Esophagus squamous epithelium (tissue), 5 donors: ENCODE measurements at regions not wholly inside any gene's neighbourhood (a gene's known extent, or its start where the extent isn't known, plus 50 kb on each side); places are given as distances from the start of the nearest gene placed in this dataset.

ENCODE experiments used
- DNase-seq: peaks from one replicate; lab custom pipeline; 2025; lab: John Stamatoyannopoulos, UW
- H3K27ac ChIP-seq, 4 donors: fragments of 200-600 bp; sonication (generic); one replicate each; pipeline ENCODE4 v1.5.1; 2016 to 2019; ENCODE audit warnings: mild to moderate bottlenecking in 1 of 4
- H3K27me3 ChIP-seq, 4 donors: fragments of 200-600 bp; sonication (generic); 1 replicate in 3 of 4; 2 replicates in 1 of 4; pipeline versions ENCODE4 v1.5.1 to v1.6.0; 2017 to 2021; ENCODE audit warnings: antibody characterized with exemption in 1 of 4
- H3K36me3 ChIP-seq, 3 donors: fragments of 200-600 bp; sonication (generic); one replicate each; pipeline ENCODE4 v1.5.1; 2016 to 2019
- H3K4me1 ChIP-seq, 3 donors: fragments of 200-600 bp; sonication (generic); one replicate each; pipeline ENCODE4 v1.5.1; 2017 to 2019
- H3K4me3 ChIP-seq, 4 donors: fragments of 200-600 bp; sonication (generic); 1 replicate in 3 of 4; 2 replicates in 1 of 4; pipeline ENCODE4 v1.5.1; 2016 to 2019; ENCODE audit warnings: mild to moderate bottlenecking in 2 of 4, moderate library complexity in 1 of 4
- H3K9me3 ChIP-seq, 3 donors: fragments of 200-600 bp; sonication (generic); one replicate each; pipeline ENCODE4 v1.5.1; 2016 to 2019
- POLR2A ChIP-seq, 4 donors: fragments of 450-650 bp; IDR thresholded peaks; one replicate each; pipeline ENCODE4 v1.6.1; 2017; ENCODE audit warnings: antibody characterized with exemption in 4 of 4, mild to moderate bottlenecking in 4 of 4, moderate library complexity in 3 of 4
- WGBS, 2 donors: methylation state at CpG; one replicate each; pipeline ENCODE4 v1.1.5; 2018; 5-methylcytosine and 5-hydroxymethylcytosine counted together
- intact Hi-C: fragments of 100-400 bp; cut with DNase I; formaldehyde crosslinking; loops from one replicate; pipeline ENCODE4 v1.15.0; 2022
- TF ChIP-seq, protein P1 (sequence below), 6 experiments: fragments of 450-650 bp in 4 of 6; fragments of 200-600 bp in 2 of 6; sonication (generic) in 2 of 6; IDR thresholded peaks; one replicate each; pipeline ENCODE4 v1.5.1; 2016 to 2019; ENCODE audit warnings: antibody characterized with exemption in 6 of 6, mild to moderate bottlenecking in 4 of 6, moderate library complexity in 4 of 6
- donor health status: DM: yes; HTN: yes; CAD: no.

DNA sequence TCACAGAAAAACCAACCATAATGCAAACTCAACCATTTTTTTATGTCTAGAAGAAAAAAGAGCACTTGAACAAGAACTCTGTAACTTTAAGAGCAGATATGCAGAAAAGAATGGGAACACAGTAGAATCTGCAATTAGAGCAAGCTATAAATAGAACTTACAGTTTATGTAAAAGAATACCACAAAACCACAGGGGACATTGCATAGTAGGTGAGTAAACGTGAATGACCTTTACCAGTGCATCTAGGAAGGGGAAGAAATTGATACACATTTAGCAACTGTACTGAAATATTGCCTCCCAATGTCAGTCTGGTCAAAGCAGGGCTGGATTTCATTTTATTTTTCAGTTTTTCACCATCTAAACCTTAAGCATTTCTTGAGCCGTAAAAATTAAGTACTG lies 242.2 kb upstream of the EDNRB start:
- Histone ChIP-seq H3K4me3 (no peak overlapping the region), H3K36me3 (no peaks in the 10 kb centered on the region), H3K4me1 (no peaks in the 10 kb centered on the region), H3K27me3 (no peaks in the 10 kb centered on the region), H3K9me3 (no peaks in the 10 kb centered on the region), H3K27ac (no peak overlapping the region)
- no peak for DNase-seq
- WGBS, 2 donors: 29 to 44% methylated on average over 2 of the region's 2 CpGs
- intact Hi-C loops: no loop called here
- TF ChIP-seq, protein P1, sequence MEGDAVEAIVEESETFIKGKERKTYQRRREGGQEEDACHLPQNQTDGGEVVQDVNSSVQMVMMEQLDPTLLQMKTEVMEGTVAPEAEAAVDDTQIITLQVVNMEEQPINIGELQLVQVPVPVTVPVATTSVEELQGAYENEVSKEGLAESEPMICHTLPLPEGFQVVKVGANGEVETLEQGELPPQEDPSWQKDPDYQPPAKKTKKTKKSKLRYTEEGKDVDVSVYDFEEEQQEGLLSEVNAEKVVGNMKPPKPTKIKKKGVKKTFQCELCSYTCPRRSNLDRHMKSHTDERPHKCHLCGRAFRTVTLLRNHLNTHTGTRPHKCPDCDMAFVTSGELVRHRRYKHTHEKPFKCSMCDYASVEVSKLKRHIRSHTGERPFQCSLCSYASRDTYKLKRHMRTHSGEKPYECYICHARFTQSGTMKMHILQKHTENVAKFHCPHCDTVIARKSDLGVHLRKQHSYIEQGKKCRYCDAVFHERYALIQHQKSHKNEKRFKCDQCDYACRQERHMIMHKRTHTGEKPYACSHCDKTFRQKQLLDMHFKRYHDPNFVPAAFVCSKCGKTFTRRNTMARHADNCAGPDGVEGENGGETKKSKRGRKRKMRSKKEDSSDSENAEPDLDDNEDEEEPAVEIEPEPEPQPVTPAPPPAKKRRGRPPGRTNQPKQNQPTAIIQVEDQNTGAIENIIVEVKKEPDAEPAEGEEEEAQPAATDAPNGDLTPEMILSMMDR (IDR thresholded peaks at IDR 0.05): no peak
- TF ChIP-seq POLR2A (IDR thresholded peaks at IDR 0.05): no peak

- no peaks in the 10 kb centered on the region for H3K27me3 ChIP-seq
- no peaks in the 10 kb centered on the region for H3K36me3 ChIP-seq
- H3K4me1 ChIP-seq: no peaks in the 10 kb centered on the region
- no peak overlapping the region for H3K4me3 ChIP-seq
- 90 to 92% methylated on average over 2 of the region's 2 CpGs for WGBS, 2 donors
- no peak for DNase-seq
- intact Hi-C loops: no loop called here
- H3K27ac ChIP-seq: no peak overlapping the region
- no peaks in the 10 kb centered on the region for H3K9me3 ChIP-seq
- no peak for TF ChIP-seq POLR2A (IDR thresholded peaks at IDR 0.05)
- TF ChIP-seq, protein P1 (IDR thresholded peaks at IDR 0.05): no peak
These were observed 233.8 kb upstream of the EDNRB start for GRCh38 chr13:78152415-78152814.

DNA sequence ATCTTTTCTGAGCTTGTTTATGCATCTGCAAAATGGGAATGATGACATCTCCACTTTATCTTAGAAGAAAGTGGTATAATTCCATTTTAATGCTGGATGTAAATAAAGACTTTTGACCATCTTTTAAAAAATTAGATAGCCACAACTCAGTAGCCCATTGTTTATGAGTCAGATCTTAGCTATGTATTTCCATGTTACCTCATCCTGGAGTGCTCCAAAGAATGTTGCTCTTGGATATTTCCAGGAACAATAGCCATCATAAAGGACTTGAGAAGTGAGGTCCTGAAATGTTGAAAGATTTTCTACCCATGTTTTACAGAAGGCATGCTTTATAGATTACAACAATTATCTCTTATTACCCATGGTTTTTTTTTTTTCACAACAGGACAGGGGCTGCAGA lies 229.3 kb upstream of the EDNRB start:
- Histone ChIP-seq H3K27ac (no peak overlapping the region), H3K9me3 (no peaks in the 10 kb centered on the region), H3K36me3 (no peaks in the 10 kb centered on the region), H3K27me3 (no peaks in the 10 kb centered on the region), H3K4me1 (no peaks in the 10 kb centered on the region), H3K4me3 (no peak overlapping the region)
- DNase-seq: no peak
- intact Hi-C loops: no loop called here
- TF ChIP-seq, protein P1 (IDR thresholded peaks at IDR 0.05): no peak
- no peak for TF ChIP-seq POLR2A (IDR thresholded peaks at IDR 0.05)

GRCh38 chr13:78145276-78145675 lies 226.6 kb upstream of the EDNRB start:
- 75 to 100% methylated on average over 1 of the region's 1 CpG for WGBS, 2 donors
- Histone ChIP-seq H3K27me3 (no peaks in the 10 kb centered on the region), H3K27ac (no peak overlapping the region), H3K36me3 (no peaks in the 10 kb centered on the region), H3K4me1 (no peaks in the 10 kb centered on the region), H3K4me3 (no peak overlapping the region), H3K9me3 (no peaks in the 10 kb centered on the region)
- no peak for TF ChIP-seq POLR2A (IDR thresholded peaks at IDR 0.05)
- TF ChIP-seq, protein P1 (IDR thresholded peaks at IDR 0.05): no peak
- intact Hi-C loops: no loop called here
- DNase-seq: no peak

DNA sequence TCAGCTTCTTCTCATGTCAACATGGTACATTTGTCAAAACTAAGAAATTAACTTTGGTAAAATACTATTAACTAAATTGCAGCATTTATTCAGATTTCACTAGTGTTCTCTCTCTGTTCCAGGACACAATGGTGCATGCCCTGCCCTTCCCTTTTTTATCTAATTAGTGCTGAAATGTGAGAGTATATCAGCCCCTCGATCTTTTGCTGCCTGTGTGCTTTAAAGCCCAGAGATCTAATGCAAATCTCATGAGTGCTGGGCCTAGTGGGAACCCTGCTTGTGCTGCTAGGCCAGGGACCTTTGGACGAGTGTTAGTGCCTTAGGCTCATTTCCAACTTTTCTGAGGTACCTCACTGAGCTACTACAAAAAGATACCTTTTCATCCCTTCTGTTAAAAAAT lies 221.1 kb upstream of the EDNRB start:
- 11 to 36% methylated on average over 2 of the region's 2 CpGs for WGBS, 2 donors
- H3K4me3 ChIP-seq: no peak overlapping the region
- no peaks in the 10 kb centered on the region for H3K36me3 ChIP-seq
- no peaks in the 10 kb centered on the region for H3K27me3 ChIP-seq
- H3K27ac ChIP-seq: no peak overlapping the region
- intact Hi-C loops: loop anchor here (5.0 kb wide), 1 partner anchor 838 kb away; no protein-coding TSS in a partner anchor
- no peaks in the 10 kb centered on the region for H3K4me1 ChIP-seq
- no peak for TF ChIP-seq POLR2A (IDR thresholded peaks at IDR 0.05)
- H3K9me3 ChIP-seq: no peaks in the 10 kb centered on the region
- no peak for DNase-seq

- intact Hi-C loops: loop anchor here (5.0 kb wide), 1 partner anchor 839 kb away; no protein-coding TSS in a partner anchor
- no peak for DNase-seq
- Histone ChIP-seq H3K36me3 (no peaks in the 10 kb centered on the region), H3K9me3 (no peaks in the 10 kb centered on the region), H3K27ac (no peak overlapping the region), H3K27me3 (no peaks in the 10 kb centered on the region), H3K4me1 (no peaks in the 10 kb centered on the region), H3K4me3 (no peak overlapping the region)
- WGBS, 2 donors: 83 to 93% methylated on average over 2 of the region's 2 CpGs
- TF ChIP-seq, protein P1 (IDR thresholded peaks at IDR 0.05): no peak
- TF ChIP-seq POLR2A (IDR thresholded peaks at IDR 0.05): no peak
These were observed 220.1 kb upstream of the EDNRB start for GRCh38 chr13:78138756-78139155.
